Breast epithelium (tissue), 3 donors: ENCODE measurements at regions not wholly inside any gene's neighbourhood (a gene's known extent, or its start where the extent isn't known, plus 50 kb on each side); places are given as distances from the start of the nearest gene placed in this dataset.

Experiments used
- CTCF ChIP-seq, 3 donors: fragments of 450-650 bp; IDR thresholded peaks; one replicate each; pipeline ENCODE4 v1.5.1; 2016 to 2017; ENCODE audit warnings: antibody characterized with exemption in 3 of 3, mild to moderate bottlenecking in 3 of 3, moderate library complexity in 3 of 3
- POLR2AphosphoS5 ChIP-seq, 3 donors: sonication (generic); formaldehyde crosslinking; IDR thresholded peaks; one replicate each; pipeline ENCODE4 v1.6.1; 2017; ENCODE audit warnings: antibody characterized with exemption in 3 of 3

DNA sequence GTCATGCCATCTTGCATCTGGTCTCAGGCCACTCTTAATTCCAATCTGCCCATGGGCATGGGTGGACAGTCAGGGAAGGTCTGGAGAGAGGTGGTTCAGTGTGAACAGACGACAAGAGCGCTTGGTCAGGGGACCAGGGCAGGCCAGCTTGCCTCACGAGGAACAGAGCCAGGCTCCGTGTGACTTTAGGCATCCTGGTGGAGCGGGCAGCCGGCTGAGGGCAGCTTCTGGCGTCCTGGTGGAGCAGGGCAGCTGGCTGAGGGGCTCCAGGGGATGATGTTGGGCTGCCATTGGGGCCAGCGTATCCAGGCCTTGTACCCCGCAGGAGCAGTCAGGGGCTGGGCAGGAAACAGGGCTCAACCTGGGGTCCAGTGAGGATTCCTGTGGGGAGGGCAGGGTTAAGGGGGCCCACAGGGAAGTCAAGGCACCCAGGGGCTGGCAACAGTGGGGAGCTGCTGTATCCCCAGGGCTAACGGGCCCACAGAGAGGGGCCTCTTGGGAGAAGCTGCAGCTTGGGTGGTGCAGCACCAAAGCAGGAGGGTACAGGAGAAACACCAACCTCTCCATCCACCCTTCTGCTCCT lies 197.9 kb upstream of the TWIST2 start:
- TF ChIP-seq CTCF (IDR thresholded peaks at IDR 0.05) (no peak), POLR2AphosphoS5 (IDR thresholded peaks at IDR 0.05) (no peak)
